HCT116 (cell line): ENCODE measurements at regions not wholly inside any gene's neighbourhood (a gene's known extent, or its start where the extent isn't known, plus 50 kb on each side); places are given as distances from the start of the nearest gene placed in this dataset.

Source experiments
- ATAC-seq: fragments of 200-7000 bp; cut with Tn5 transposase; 2 replicates; pipeline ENCODE4 v1.9.1; 2020; ENCODE audit warnings: mild to moderate bottlenecking, moderate library complexity
- BruUV-seq: library from RNA; stranded (reverse); fragments of 400-500 nt; replicated peaks from 2 replicates; lab custom pipeline; 2021; lab: Mats Ljungman, UMichigan
- CTCF ChIA-PET: fragments of 300-600 bp; sonication (Branson Sonifier 250); formaldehyde crosslinking; loops from one replicate; lab custom pipeline; 2021; ENCODE audit warnings: antibody characterized with exemption; lab: Charles Lee
- POLR2A ChIA-PET: fragments of 300-600, 350-600 bp; sonication (Branson Sonifier 250); formaldehyde crosslinking; loops from one replicate; lab custom pipeline; 2021; ENCODE audit warnings: antibody characterized with exemption; lab: Charles Lee
- RAD21 ChIA-PET, 2 experiments: fragments of 300-600 bp; sonication (Branson Sonifier 250); formaldehyde crosslinking; loops; one replicate each; lab custom pipeline; 2023; ENCODE audit warnings: low total read pairs in 2 of 2; ENCODE audit not compliant: uncharacterized antibody in 2 of 2, unreplicated experiment in 2 of 2, low non-redundant PET in 1 of 2; lab: Charles Lee
- DNase-seq: peaks from one replicate; pipeline ENCODE4 v3.0.0-alpha.2; 2010; ENCODE audit warnings: low read depth, low spot score
- H2AFZ ChIP-seq: fragments of 200-600 bp; shearing (Covaris generic), sonication (generic); 2 replicates; pipeline ENCODE4 v1.6.1; 2017; ENCODE audit warnings: low read depth, mixed run types, mixed read lengths, antibody characterized with exemption, low read length; ENCODE audit not compliant: poor library complexity, severe bottlenecking
- H3K27ac ChIP-seq: 2 replicates; pipeline ENCODE4 v1.5.1; 2012; ENCODE audit warnings: low read depth, low read length
- H3K27me3 ChIP-seq: fragments of 200-600 bp; sonication (generic); 2 replicates; pipeline ENCODE4 v1.6.1; 2016; ENCODE audit warnings: mixed run types, low read length, mixed read lengths; ENCODE audit not compliant: insufficient read depth
- H3K36me3 ChIP-seq, 2 experiments: fragments of 200-500 bp in 1 of 2; fragments of 200-600 bp in 1 of 2; sonication (Bioruptor generic) in 1 of 2; sonication (generic) in 1 of 2; 2 replicates each; pipeline versions ENCODE4 v1.5.1 to v1.6.1; 2014 to 2016; ENCODE audit warnings: low read length in 2 of 2, inconsistent platforms in 1 of 2, mixed read lengths in 1 of 2, mixed run types in 1 of 2; ENCODE audit not compliant: insufficient read depth in 2 of 2, control insufficient read depth in 1 of 2
- H3K4me1 ChIP-seq, 2 experiments: fragments of 200-600 bp in 1 of 2; sonication (generic) in 1 of 2; 2 replicates each; pipeline versions ENCODE4 v1.5.1 to v1.6.1; 2012 to 2017; ENCODE audit warnings: low read length in 2 of 2, inconsistent platforms in 1 of 2, mild to moderate bottlenecking in 1 of 2, mixed read lengths in 1 of 2, mixed run types in 1 of 2, moderate library complexity in 1 of 2; ENCODE audit not compliant: insufficient read depth in 2 of 2, control insufficient read depth in 1 of 2
- H3K4me2 ChIP-seq: fragments of 200-600 bp; sonication (generic); 2 replicates; pipeline ENCODE4 v1.6.1; 2017; ENCODE audit warnings: mixed run types, low read length, mixed read lengths
- H3K4me3 ChIP-seq, 2 experiments: fragments of 200-600 bp in 1 of 2; sonication (generic) in 1 of 2; replicated peaks in 1 of 2; 2 replicates each; pipeline ENCODE4 v1.5.1; 2011 to 2016; ENCODE audit warnings: low read length in 2 of 2, control low read depth in 1 of 2, low read depth in 1 of 2, mild to moderate bottlenecking in 1 of 2, mixed read lengths in 1 of 2, mixed run types in 1 of 2
- H3K79me2 ChIP-seq: fragments of 200-600 bp; sonication (generic); 2 replicates; pipeline ENCODE4 v1.6.1; 2017; ENCODE audit warnings: mild to moderate bottlenecking, mixed run types, low read length, moderate library complexity, mixed read lengths; ENCODE audit not compliant: insufficient read depth
- H3K9ac ChIP-seq: fragments of 200-600 bp; sonication (generic); 2 replicates; pipeline ENCODE4 v1.6.1; 2016; ENCODE audit warnings: low read length, mixed read lengths
- H3K9me2 ChIP-seq: fragments of 200-600 bp; sonication (generic), shearing (Covaris generic); 2 replicates; pipeline ENCODE4 v1.6.1; 2017; ENCODE audit warnings: mixed run types, mild to moderate bottlenecking, moderate library complexity; ENCODE audit not compliant: insufficient read depth
- H3K9me3 ChIP-seq, 2 experiments: fragments of 200-500 bp in 1 of 2; fragments of 200-600 bp in 1 of 2; sonication (Bioruptor generic) in 1 of 2; sonication (generic) in 1 of 2; 2 replicates each; pipeline ENCODE4 v1.6.1; 2014 to 2017; ENCODE audit warnings: low read length in 2 of 2, mixed read lengths in 2 of 2, inconsistent platforms in 1 of 2, low read depth in 1 of 2, mild to moderate bottlenecking in 1 of 2, mixed run types in 1 of 2, moderate library complexity in 1 of 2; ENCODE audit not compliant: control insufficient read depth in 1 of 2, insufficient read depth in 1 of 2
- H4K20me1 ChIP-seq: fragments of 200-600 bp; sonication (generic), shearing (Covaris generic); 2 replicates; pipeline ENCODE4 v1.6.1; 2017; ENCODE audit warnings: mixed run types, mild to moderate bottlenecking, moderate library complexity; ENCODE audit not compliant: insufficient read depth
- ATF3 ChIP-seq: IDR thresholded peaks from 2 replicates; pipeline ENCODE4 v1.6.1; 2012
- CBX3 ChIP-seq: IDR thresholded peaks from 2 replicates; pipeline ENCODE4 v1.6.1; 2012; ENCODE audit warnings: low read depth
- CEBPB ChIP-seq: IDR thresholded peaks from 2 replicates; pipeline ENCODE4 v1.6.1; 2012; ENCODE audit warnings: low read depth
- ELF1 ChIP-seq: IDR thresholded peaks from 2 replicates; pipeline ENCODE4 v1.6.1; 2012; ENCODE audit warnings: low read depth, borderline replicate concordance
- EZH2 ChIP-seq: fragments of 200-600 bp; sonication (generic); IDR thresholded peaks from 2 replicates; pipeline ENCODE4 v1.6.1; 2017; ENCODE audit warnings: antibody characterized with exemption, mixed run types
- EZH2phosphoT487 ChIP-seq: fragments of 200-600 bp; IDR thresholded peaks from 2 replicates; pipeline ENCODE4 v1.6.1; 2018; ENCODE audit warnings: antibody characterized with exemption, borderline replicate concordance
- FOSL1 ChIP-seq: IDR thresholded peaks from 2 replicates; pipeline ENCODE4 v1.6.1; 2012; ENCODE audit warnings: low read depth
- JUND ChIP-seq: IDR thresholded peaks from 2 replicates; pipeline ENCODE4 v1.6.1; 2012
- RAD21 ChIP-seq: IDR thresholded peaks from 2 replicates; pipeline ENCODE4 v1.6.1; 2012; ENCODE audit warnings: low read depth, mild to moderate bottlenecking
- SP1 ChIP-seq: IDR thresholded peaks from 2 replicates; pipeline ENCODE4 v1.6.1; 2012; ENCODE audit warnings: low read depth
- SRF ChIP-seq: IDR thresholded peaks from 2 replicates; pipeline ENCODE4 v1.6.1; 2012; ENCODE audit warnings: low read depth
- TCF7L2 ChIP-seq: IDR thresholded peaks from 2 replicates; pipeline ENCODE4 v1.7.0; 2011; ENCODE audit warnings: borderline replicate concordance, inconsistent platforms; ENCODE audit not compliant: insufficient read depth, insufficient read length; ENCODE audit errors: extremely low read depth
- YY1 ChIP-seq: IDR thresholded peaks from 2 replicates; pipeline ENCODE4 v1.6.1; 2011; ENCODE audit warnings: low read length, low read depth, moderate library complexity, mild to moderate bottlenecking; ENCODE audit not compliant: insufficient replicate concordance; ENCODE audit errors: extremely low read depth
- ZFX ChIP-seq: fragments of 450-650 bp; IDR thresholded peaks from 2 replicates; pipeline ENCODE4 v1.6.1; 2017
- ZNF274 ChIP-seq: fragments of 200-500 bp; sonication (Bioruptor generic); IDR thresholded peaks from 2 replicates; pipeline ENCODE4 v1.6.1; 2014; ENCODE audit warnings: mild to moderate bottlenecking, low read depth, low read length, inconsistent platforms
- intact Hi-C: fragments of 100-400 bp; cut with micrococcal nuclease; formaldehyde crosslinking; loops from 2 replicates; pipeline ENCODE4 v1.10.0; 2022
- TF ChIP-seq, protein P1 (sequence below): IDR thresholded peaks from 2 replicates; pipeline ENCODE4 v1.6.1; 2011; ENCODE audit warnings: mild to moderate bottlenecking, low read length, moderate library complexity; ENCODE audit not compliant: insufficient replicate concordance; ENCODE audit errors: extremely low read depth
- TF ChIP-seq, protein P2 (sequence below): IDR thresholded peaks from 2 replicates; pipeline ENCODE4 v1.6.1; 2012; ENCODE audit warnings: low read depth
- TF ChIP-seq, protein P3 (sequence below): IDR thresholded peaks from 2 replicates; pipeline ENCODE4 v1.6.1; 2012

GRCh38 chr5:143652108-143652700 lies 159.8 kb upstream of the HMHB1 start:
- no peak for DNase-seq
- ChIA-PET POLR2A (no interaction called here), RAD21 (no interaction called here)
- H3K4me1 ChIP-seq = peaks cover 0 to 6% of the 10 kb centered on the region in 2 experiments; a peak in 1 of 4 replicates
- H3K36me3 ChIP-seq = no peaks in the 10 kb centered on the region
- H3K27ac ChIP-seq = no peak overlapping the region
- H3K27me3 ChIP-seq = no peaks in the 10 kb centered on the region
- H3K4me3 ChIP-seq = no peak overlapping the region
- TF ChIP-seq RAD21 (no peak), EZH2phosphoT487 (no peak), YY1 (no peak), EZH2 (no peak), ZNF274 (no peak), ELF1 (no peak), JUND (no peak), CBX3 (no peak), TCF7L2 (no peak), SRF (no peak), SP1 (no peak), CEBPB (no peak), ZFX (no peak), FOSL1 (no peak), ATF3 (no peak)
- TF ChIP-seq, protein P1, sequence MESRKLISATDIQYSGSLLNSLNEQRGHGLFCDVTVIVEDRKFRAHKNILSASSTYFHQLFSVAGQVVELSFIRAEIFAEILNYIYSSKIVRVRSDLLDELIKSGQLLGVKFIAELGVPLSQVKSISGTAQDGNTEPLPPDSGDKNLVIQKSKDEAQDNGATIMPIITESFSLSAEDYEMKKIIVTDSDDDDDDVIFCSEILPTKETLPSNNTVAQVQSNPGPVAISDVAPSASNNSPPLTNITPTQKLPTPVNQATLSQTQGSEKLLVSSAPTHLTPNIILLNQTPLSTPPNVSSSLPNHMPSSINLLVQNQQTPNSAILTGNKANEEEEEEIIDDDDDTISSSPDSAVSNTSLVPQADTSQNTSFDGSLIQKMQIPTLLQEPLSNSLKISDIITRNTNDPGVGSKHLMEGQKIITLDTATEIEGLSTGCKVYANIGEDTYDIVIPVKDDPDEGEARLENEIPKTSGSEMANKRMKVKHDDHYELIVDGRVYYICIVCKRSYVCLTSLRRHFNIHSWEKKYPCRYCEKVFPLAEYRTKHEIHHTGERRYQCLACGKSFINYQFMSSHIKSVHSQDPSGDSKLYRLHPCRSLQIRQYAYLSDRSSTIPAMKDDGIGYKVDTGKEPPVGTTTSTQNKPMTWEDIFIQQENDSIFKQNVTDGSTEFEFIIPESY = no peak
- TF ChIP-seq, protein P2, sequence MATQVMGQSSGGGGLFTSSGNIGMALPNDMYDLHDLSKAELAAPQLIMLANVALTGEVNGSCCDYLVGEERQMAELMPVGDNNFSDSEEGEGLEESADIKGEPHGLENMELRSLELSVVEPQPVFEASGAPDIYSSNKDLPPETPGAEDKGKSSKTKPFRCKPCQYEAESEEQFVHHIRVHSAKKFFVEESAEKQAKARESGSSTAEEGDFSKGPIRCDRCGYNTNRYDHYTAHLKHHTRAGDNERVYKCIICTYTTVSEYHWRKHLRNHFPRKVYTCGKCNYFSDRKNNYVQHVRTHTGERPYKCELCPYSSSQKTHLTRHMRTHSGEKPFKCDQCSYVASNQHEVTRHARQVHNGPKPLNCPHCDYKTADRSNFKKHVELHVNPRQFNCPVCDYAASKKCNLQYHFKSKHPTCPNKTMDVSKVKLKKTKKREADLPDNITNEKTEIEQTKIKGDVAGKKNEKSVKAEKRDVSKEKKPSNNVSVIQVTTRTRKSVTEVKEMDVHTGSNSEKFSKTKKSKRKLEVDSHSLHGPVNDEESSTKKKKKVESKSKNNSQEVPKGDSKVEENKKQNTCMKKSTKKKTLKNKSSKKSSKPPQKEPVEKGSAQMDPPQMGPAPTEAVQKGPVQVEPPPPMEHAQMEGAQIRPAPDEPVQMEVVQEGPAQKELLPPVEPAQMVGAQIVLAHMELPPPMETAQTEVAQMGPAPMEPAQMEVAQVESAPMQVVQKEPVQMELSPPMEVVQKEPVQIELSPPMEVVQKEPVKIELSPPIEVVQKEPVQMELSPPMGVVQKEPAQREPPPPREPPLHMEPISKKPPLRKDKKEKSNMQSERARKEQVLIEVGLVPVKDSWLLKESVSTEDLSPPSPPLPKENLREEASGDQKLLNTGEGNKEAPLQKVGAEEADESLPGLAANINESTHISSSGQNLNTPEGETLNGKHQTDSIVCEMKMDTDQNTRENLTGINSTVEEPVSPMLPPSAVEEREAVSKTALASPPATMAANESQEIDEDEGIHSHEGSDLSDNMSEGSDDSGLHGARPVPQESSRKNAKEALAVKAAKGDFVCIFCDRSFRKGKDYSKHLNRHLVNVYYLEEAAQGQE = no peak
- TF ChIP-seq, protein P3, sequence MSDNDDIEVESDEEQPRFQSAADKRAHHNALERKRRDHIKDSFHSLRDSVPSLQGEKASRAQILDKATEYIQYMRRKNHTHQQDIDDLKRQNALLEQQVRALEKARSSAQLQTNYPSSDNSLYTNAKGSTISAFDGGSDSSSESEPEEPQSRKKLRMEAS = no peak
- TF ChIP-seq, all 23 proteins: peak for 0
- intact Hi-C loops = no loop called here
- H3K9ac ChIP-seq = no peak overlapping the region
- no peak overlapping the region for H3K4me2 ChIP-seq
- BruUV-seq = no TSS peak
- no peaks in the 10 kb centered on the region for H4K20me1 ChIP-seq
- no peak overlapping the region for H2AFZ ChIP-seq
- CTCF ChIA-PET = no interaction called here
- H3K79me2 ChIP-seq = no peaks in the 10 kb centered on the region
- no peak for ATAC-seq
- H3K9me2 ChIP-seq = no peaks in the 10 kb centered on the region
- 0 out of 4 replicates have a peak, but pooled peaks cover 0 to 3% of the 10 kb centered on the region in 2 experiments for H3K9me3 ChIP-seq
